ENCODE measurements at regions not wholly inside any gene's neighbourhood (a gene's known extent, or its start where the extent isn't known, plus 50 kb on each side); places are given as distances from the start of the nearest gene placed in this dataset.

GRCh38 chr5:54624805-54625568, 107.4 kb downstream of the SNX18 start:
- H3K27ac ChIP-seq = peak overlapping the region; percentile 51 to 53
- intact Hi-C loops (cut with DNase I) = no loop called here
- TF ChIP-seq CTCF (IDR thresholded peaks at IDR 0.05) = no peak
- H3K4me1 ChIP-seq = peaks cover 4 to 25% of the 10 kb centered on the region in 2 donors
- H3K9me3 ChIP-seq = no peaks in the 10 kb centered on the region
- no peak overlapping the region for H3K4me3 ChIP-seq
- H3K27me3 ChIP-seq = no peaks in the 10 kb centered on the region
- no peak for DNase-seq (ENCODE audit: low spot score in 2 of 2)
- no peaks in the 10 kb centered on the region for H3K36me3 ChIP-seq

GRCh38 chr5:54621709-54622108, 104.2 kb downstream of the SNX18 start:
- H3K4me3 ChIP-seq = no peak overlapping the region
- no peaks in the 10 kb centered on the region for H3K27me3 ChIP-seq
- no peak for TF ChIP-seq CTCF (IDR thresholded peaks at IDR 0.05)
- no peak for DNase-seq (ENCODE audit: low spot score in 2 of 2)
- intact Hi-C loops (cut with DNase I) = no loop called here
- peak overlapping the region; percentile 71 to 78 for H3K27ac ChIP-seq
- peaks cover 4 to 37% of the 10 kb centered on the region in 2 donors for H3K4me1 ChIP-seq
- H3K36me3 ChIP-seq = no peaks in the 10 kb centered on the region
- no peaks in the 10 kb centered on the region for H3K9me3 ChIP-seq

- Histone ChIP-seq H3K27ac (peak overlapping the region; percentile 71 to 78), H3K4me3 (no peak overlapping the region), H3K36me3 (no peaks in the 10 kb centered on the region), H3K27me3 (no peaks in the 10 kb centered on the region), H3K9me3 (no peaks in the 10 kb centered on the region), H3K4me1 (peaks cover 4 to 44% of the 10 kb centered on the region in 2 donors)
- intact Hi-C loops (cut with DNase I) = no loop called here
- DNase-seq (ENCODE audit: low spot score in 2 of 2) = no peak
- TF ChIP-seq CTCF (IDR thresholded peaks at IDR 0.05) = no peak
These were observed 103.5 kb downstream of the SNX18 start for GRCh38 chr5:54621048-54621447.

- peak in 1 of 2 donors; percentile 79 for DNase-seq (ENCODE audit: low spot score in 2 of 2)
These were observed 102.8 kb downstream of the SNX18 start for GRCh38 chr5:54620141-54620933.

GRCh38 chr5:54619731-54620130, 102.2 kb downstream of the SNX18 start:
- peaks cover 4 to 44% of the 10 kb centered on the region in 2 donors for H3K4me1 ChIP-seq
- H3K27ac ChIP-seq = peak overlapping the region; percentile 71 to 78
- no peaks in the 10 kb centered on the region for H3K36me3 ChIP-seq
- intact Hi-C loops (cut with DNase I) = no loop called here
- TF ChIP-seq CTCF (IDR thresholded peaks at IDR 0.05) = no peak
- no peak for DNase-seq (ENCODE audit: low spot score in 2 of 2)
- no peak overlapping the region for H3K4me3 ChIP-seq
- no peaks in the 10 kb centered on the region for H3K9me3 ChIP-seq
- H3K27me3 ChIP-seq = no peaks in the 10 kb centered on the region

More at GRCh38 chr5:54620141-54620933, 102.8 kb downstream of the SNX18 start:
- H3K4me3 ChIP-seq = no peak overlapping the region
- intact Hi-C loops (cut with DNase I) = no loop called here
- no peaks in the 10 kb centered on the region for H3K27me3 ChIP-seq
- H3K4me1 ChIP-seq = peaks cover 4 to 49% of the 10 kb centered on the region in 2 donors
- H3K36me3 ChIP-seq = no peaks in the 10 kb centered on the region
- peak overlapping the region; percentile 71 to 78 for H3K27ac ChIP-seq
- TF ChIP-seq CTCF (IDR thresholded peaks at IDR 0.05) = no peak
- H3K9me3 ChIP-seq = no peaks in the 10 kb centered on the region
